Glutamatergic neuron (in vitro differentiated cells): ENCODE measurements at regions not wholly inside any gene's neighbourhood (a gene's known extent, or its start where the extent isn't known, plus 50 kb on each side); places are given as distances from the start of the nearest gene placed in this dataset.
"Not testable (repeated sequence)": the region's sequence is repeated elsewhere in the genome, so short reads cannot be mapped to it uniquely, and the experiment has no call there.

Experiments used
- DNase-seq: peaks from one replicate; pipeline ENCODE4 v3.0.0; 2022
- H3K27ac Mint-ChIP-seq: one replicate; pipeline ENCODE4 v1.8.0; 2020; ENCODE audit warnings: mild to moderate bottlenecking, mixed read lengths, inconsistent platforms; ENCODE audit not compliant: unreplicated experiment
- H3K27me3 Mint-ChIP-seq: one replicate; pipeline ENCODE4 v1.8.0; 2020; ENCODE audit warnings: mild to moderate bottlenecking, moderate library complexity, mixed read lengths, inconsistent platforms; ENCODE audit not compliant: unreplicated experiment
- H3K36me3 Mint-ChIP-seq: one replicate; pipeline ENCODE4 v1.8.0; 2020; ENCODE audit warnings: mild to moderate bottlenecking, mixed read lengths, inconsistent platforms; ENCODE audit not compliant: unreplicated experiment
- H3K4me1 Mint-ChIP-seq: one replicate; pipeline ENCODE4 v1.8.0; 2020; ENCODE audit warnings: mild to moderate bottlenecking, low read depth, mixed read lengths, inconsistent platforms; ENCODE audit not compliant: unreplicated experiment
- H3K4me3 Mint-ChIP-seq: one replicate; pipeline ENCODE4 v1.8.0; 2020; ENCODE audit warnings: mild to moderate bottlenecking, mixed read lengths, inconsistent platforms; ENCODE audit not compliant: unreplicated experiment
- H3K9me3 Mint-ChIP-seq: one replicate; pipeline ENCODE4 v1.8.0; 2020; ENCODE audit warnings: mild to moderate bottlenecking, moderate library complexity, mixed read lengths, inconsistent platforms; ENCODE audit not compliant: unreplicated experiment
- TF ChIP-seq, protein P1 (sequence below): fragments of 200-600 bp; sonication (generic); IDR thresholded peaks from one replicate; pipeline ENCODE4 v1.5.0; 2021; ENCODE audit not compliant: partially characterized antibody, unreplicated experiment

DNA sequence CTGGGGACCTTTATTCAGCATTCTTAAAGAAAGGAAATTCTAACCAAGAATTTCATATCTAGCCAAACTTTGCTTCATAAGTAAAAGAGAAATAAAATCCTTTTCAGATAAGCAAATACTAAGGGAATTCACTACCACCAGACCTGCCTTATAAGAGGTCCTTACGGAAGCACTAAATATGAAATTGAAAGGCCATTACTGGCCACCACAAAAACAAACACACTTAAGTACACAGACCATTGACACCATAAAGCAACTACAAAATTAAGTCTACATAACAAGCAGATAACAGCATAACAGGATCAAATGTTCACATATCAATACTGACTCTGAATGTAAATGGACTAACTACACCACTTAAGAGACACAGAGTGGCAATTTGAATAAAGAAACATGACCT is 361.4 kb upstream of the POU5F2 start:
- Mint-ChIP-seq H3K36me3 (peaks cover 25% of the 10 kb centered on the region), H3K4me3 (no peak overlapping the region), H3K27me3 (peaks cover 8% of the 10 kb centered on the region), H3K4me1 (no peaks in the 10 kb centered on the region), H3K9me3 (no peaks in the 10 kb centered on the region), H3K27ac (no peak overlapping the region)
- DNase-seq: no peak
- TF ChIP-seq, protein P1, sequence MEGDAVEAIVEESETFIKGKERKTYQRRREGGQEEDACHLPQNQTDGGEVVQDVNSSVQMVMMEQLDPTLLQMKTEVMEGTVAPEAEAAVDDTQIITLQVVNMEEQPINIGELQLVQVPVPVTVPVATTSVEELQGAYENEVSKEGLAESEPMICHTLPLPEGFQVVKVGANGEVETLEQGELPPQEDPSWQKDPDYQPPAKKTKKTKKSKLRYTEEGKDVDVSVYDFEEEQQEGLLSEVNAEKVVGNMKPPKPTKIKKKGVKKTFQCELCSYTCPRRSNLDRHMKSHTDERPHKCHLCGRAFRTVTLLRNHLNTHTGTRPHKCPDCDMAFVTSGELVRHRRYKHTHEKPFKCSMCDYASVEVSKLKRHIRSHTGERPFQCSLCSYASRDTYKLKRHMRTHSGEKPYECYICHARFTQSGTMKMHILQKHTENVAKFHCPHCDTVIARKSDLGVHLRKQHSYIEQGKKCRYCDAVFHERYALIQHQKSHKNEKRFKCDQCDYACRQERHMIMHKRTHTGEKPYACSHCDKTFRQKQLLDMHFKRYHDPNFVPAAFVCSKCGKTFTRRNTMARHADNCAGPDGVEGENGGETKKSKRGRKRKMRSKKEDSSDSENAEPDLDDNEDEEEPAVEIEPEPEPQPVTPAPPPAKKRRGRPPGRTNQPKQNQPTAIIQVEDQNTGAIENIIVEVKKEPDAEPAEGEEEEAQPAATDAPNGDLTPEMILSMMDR: no peak

DNA sequence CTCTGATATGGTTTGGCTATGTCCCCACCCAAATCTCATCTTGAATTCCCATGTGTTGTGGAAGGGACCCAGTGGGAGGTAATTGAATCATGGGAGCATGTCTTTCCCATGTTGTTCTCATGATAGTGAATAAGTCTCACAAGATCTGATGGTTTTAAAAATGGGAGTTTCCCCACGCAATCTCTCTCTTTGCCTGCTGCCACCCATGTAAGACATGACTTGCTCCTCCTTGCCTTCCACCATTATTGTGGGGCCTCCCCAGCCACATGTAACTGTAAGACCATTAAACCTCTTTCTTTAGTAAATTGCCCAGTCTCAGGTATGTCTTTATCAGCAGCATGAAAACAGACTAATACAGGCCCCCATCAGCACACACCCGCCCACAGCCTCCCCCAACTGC is 356.0 kb upstream of the POU5F2 start:
- H3K27me3 Mint-ChIP-seq, H3K27ac Mint-ChIP-seq, H3K9me3 Mint-ChIP-seq, H3K4me3 Mint-ChIP-seq, H3K4me1 Mint-ChIP-seq, DNase-seq: not testable (repeated sequence)
- peaks cover 10% of the 10 kb centered on the region for H3K36me3 Mint-ChIP-seq

DNA sequence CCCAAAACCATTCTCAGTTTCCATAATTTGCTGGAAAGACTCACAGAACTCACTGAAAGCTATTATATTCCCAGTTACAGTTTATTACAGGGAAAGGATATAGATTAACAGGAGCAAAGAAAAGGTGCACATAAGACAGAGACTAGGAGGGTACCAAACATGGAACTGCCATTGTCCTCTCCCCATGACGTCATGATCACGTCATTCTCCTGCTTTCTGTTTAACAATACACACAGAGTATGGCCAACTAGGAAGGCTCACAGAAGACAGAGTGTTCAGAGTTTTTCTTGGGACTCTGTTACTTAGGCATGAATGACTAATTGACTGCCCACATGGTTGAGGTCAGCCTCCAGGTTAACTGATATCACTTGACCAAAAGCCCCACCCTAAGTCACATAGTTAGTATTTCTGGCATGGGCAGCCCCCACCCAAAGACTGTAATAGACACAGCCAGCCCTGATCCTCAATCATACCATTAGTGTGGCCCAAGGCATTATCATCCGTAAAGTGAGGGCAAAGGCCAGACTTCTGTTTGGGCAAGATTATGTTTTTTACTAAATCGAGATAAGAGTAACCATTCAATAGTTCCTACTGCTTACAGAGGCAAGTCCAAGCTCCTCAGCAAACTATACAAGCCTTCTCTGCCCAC is 353.5 kb upstream of the POU5F2 start:
- TF ChIP-seq, protein P1: no peak
- Mint-ChIP-seq H3K4me1 (peaks cover 7% of the 10 kb centered on the region), H3K4me3 (no peak overlapping the region), H3K27me3 (peaks cover 3% of the 10 kb centered on the region), H3K36me3 (peaks cover 10% of the 10 kb centered on the region), H3K27ac (no peak overlapping the region), H3K9me3 (peaks cover 3% of the 10 kb centered on the region)
- no peak for DNase-seq

DNA sequence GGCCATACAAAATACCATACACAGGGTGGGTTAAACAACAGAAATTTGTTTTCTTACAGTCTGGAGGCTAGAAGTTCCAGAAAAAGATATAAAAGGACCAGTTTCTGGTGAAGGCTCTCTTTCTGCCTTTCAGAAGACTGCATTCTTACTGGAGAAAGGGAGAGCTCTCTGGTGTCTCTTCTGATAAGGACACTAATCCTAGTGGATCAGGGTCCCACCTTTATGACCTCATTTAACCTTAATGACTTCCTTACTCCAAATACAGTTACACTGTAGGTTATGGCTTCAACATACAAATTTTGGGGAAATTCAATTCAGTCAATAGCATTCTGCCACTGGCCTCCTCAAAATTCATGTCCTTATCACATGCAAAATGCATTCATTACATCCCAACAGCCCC is 351.9 kb upstream of the POU5F2 start:
- Mint-ChIP-seq H3K4me1 (peaks cover 7% of the 10 kb centered on the region), H3K9me3 (peaks cover 3% of the 10 kb centered on the region), H3K27ac (no peak overlapping the region), H3K27me3 (peaks cover 2% of the 10 kb centered on the region), H3K36me3 (peaks cover 9% of the 10 kb centered on the region), H3K4me3 (no peak overlapping the region)
- TF ChIP-seq, protein P1: no peak
- no peak for DNase-seq

DNA sequence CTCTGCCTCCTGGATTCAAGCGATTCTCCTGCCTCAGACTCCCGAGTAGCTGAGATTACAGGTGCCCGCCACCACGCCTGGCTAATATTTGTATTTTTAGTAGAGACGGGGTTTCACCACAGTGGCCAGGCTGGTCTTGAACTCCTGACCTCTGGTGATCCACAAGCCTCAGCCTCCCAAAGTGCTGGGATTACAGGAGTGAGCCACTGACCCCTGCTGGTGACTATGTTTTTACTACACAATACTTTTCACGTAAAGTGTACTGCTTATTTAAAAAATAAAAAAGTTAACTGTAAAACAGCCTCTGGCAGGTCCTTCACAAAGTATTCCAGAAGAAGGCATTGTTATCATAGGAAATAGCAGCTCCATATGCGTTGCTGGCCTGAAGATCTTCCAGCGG is 345.2 kb upstream of the POU5F2 start:
- H3K36me3 Mint-ChIP-seq, H3K27ac Mint-ChIP-seq, H3K27me3 Mint-ChIP-seq, H3K9me3 Mint-ChIP-seq, DNase-seq, H3K4me3 Mint-ChIP-seq, H3K4me1 Mint-ChIP-seq: not testable (repeated sequence)
- TF ChIP-seq, protein P1: peak; percentile 36
